ENCODE measurements at regions not wholly inside any gene's neighbourhood (a gene's known extent, or its start where the extent isn't known, plus 50 kb on each side); places are given as distances from the start of the nearest gene placed in this dataset.

GRCh38 chr1:30638086-30638485 is 85.3 kb downstream of the MATN1 start (continued):
- TF ChIP-seq RNF2 (IDR thresholded peaks at IDR 0.05; ENCODE audit: borderline replicate concordance, low read depth) (no peak), JUNB (IDR thresholded peaks at IDR 0.05) (no peak)

DNA sequence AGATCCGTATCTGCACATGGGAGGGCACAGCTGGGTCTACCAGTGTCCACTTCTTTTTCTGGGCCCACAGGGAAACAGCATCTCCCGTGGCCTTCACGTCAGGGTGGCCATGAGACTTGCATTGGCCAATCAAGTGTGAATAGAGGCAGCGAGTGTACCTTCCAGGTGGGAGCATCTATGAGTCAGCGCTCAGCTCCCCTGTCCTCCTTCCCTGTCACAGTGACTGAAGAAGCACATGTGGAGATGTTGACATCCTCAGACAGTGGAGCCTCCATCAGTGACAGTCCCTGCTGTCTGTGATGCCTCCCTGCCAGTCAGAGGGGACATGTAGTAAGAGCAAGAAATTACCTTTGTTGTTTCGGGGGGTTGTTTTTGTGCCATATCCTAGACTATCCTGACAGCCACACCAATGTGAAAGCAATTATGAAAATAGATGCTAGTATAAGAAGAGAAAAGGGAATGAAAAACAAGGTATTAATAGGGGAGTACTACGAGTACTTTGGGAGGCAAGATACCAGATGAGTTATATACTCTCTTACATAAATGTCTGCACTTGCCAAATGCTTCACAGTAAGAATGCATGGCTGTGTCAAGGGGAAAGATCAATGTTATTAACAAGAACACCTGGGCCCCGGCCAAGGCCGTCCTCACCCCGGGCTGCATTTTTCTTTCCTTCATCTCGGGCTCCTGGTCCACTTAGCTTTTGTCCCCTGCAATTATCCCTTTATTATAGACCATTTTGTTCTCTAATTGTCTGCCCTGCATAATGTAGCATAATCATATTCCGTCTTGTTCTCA is 86.0 kb downstream of the MATN1 start:
- Histone ChIP-seq H3K9me3 (no peaks in the 10 kb centered on the region), H3K4me1 (no peaks in the 10 kb centered on the region), H3K4me3 (no peak overlapping the region), H3K27ac (no peak overlapping the region), H3K4me2 (no peak overlapping the region)
- ChIA-PET POLR2A (no interaction called here), CTCF (no interaction called here)
- FAIRE-seq (no peak), DNase-seq (ENCODE audit: low read depth in 1 of 2, low spot score in 1 of 2) (no peak), ATAC-seq (no peak)
- no peak for TF ChIP-seq PBX3 (IDR thresholded peaks at IDR 0.05)
- no peak for TF ChIP-seq CBX8 (IDR thresholded peaks at IDR 0.05)
- TF ChIP-seq, protein P1, sequence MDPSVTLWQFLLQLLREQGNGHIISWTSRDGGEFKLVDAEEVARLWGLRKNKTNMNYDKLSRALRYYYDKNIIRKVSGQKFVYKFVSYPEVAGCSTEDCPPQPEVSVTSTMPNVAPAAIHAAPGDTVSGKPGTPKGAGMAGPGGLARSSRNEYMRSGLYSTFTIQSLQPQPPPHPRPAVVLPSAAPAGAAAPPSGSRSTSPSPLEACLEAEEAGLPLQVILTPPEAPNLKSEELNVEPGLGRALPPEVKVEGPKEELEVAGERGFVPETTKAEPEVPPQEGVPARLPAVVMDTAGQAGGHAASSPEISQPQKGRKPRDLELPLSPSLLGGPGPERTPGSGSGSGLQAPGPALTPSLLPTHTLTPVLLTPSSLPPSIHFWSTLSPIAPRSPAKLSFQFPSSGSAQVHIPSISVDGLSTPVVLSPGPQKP (IDR thresholded peaks at IDR 0.05; ENCODE audit: low read depth, low read length): no peak
- TF ChIP-seq SREBF2 (IDR thresholded peaks at IDR 0.05): no peak
- TF ChIP-seq POLR2A (IDR thresholded peaks at IDR 0.05; ENCODE audit: low read length): no peak
- no peak for TF ChIP-seq FOSL2 (IDR thresholded peaks at IDR 0.05)
- no peak for TF ChIP-seq FOSL2 (CRISPR knock-in tag; IDR thresholded peaks at IDR 0.05)
- TF ChIP-seq TP53 (CRISPR knock-in tag; IDR thresholded peaks at IDR 0.05): no peak
- no peak for TF ChIP-seq SMC3 (IDR thresholded peaks at IDR 0.05)
- TF ChIP-seq CHD2 (IDR thresholded peaks at IDR 0.05; ENCODE audit: low read length, partially characterized antibody): no peak
- TF ChIP-seq, protein P2, sequence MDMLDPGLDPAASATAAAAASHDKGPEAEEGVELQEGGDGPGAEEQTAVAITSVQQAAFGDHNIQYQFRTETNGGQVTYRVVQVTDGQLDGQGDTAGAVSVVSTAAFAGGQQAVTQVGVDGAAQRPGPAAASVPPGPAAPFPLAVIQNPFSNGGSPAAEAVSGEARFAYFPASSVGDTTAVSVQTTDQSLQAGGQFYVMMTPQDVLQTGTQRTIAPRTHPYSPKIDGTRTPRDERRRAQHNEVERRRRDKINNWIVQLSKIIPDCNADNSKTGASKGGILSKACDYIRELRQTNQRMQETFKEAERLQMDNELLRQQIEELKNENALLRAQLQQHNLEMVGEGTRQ (IDR thresholded peaks at IDR 0.05): no peak
- no peak for TF ChIP-seq TFCP2L1 (CRISPR knock-in tag; IDR thresholded peaks at IDR 0.05)
- TF ChIP-seq, protein P3, sequence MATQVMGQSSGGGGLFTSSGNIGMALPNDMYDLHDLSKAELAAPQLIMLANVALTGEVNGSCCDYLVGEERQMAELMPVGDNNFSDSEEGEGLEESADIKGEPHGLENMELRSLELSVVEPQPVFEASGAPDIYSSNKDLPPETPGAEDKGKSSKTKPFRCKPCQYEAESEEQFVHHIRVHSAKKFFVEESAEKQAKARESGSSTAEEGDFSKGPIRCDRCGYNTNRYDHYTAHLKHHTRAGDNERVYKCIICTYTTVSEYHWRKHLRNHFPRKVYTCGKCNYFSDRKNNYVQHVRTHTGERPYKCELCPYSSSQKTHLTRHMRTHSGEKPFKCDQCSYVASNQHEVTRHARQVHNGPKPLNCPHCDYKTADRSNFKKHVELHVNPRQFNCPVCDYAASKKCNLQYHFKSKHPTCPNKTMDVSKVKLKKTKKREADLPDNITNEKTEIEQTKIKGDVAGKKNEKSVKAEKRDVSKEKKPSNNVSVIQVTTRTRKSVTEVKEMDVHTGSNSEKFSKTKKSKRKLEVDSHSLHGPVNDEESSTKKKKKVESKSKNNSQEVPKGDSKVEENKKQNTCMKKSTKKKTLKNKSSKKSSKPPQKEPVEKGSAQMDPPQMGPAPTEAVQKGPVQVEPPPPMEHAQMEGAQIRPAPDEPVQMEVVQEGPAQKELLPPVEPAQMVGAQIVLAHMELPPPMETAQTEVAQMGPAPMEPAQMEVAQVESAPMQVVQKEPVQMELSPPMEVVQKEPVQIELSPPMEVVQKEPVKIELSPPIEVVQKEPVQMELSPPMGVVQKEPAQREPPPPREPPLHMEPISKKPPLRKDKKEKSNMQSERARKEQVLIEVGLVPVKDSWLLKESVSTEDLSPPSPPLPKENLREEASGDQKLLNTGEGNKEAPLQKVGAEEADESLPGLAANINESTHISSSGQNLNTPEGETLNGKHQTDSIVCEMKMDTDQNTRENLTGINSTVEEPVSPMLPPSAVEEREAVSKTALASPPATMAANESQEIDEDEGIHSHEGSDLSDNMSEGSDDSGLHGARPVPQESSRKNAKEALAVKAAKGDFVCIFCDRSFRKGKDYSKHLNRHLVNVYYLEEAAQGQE (IDR thresholded peaks at IDR 0.05): no peak
- no peak for TF ChIP-seq FOXS1 (CRISPR knock-in tag; IDR thresholded peaks at IDR 0.05)
- no peak for TF ChIP-seq PHF8 (IDR thresholded peaks at IDR 0.05; ENCODE audit: borderline replicate concordance, low read depth)
- TF ChIP-seq JUNB (IDR thresholded peaks at IDR 0.05): no peak
- no peak for TF ChIP-seq ZSCAN20 (CRISPR knock-in tag; IDR thresholded peaks at IDR 0.05)
- TF ChIP-seq NR3C1 (IDR thresholded peaks at IDR 0.05): no peak
- 14% methylated on average over 9 of the region's 12 CpGs for WGBS (ENCODE audit: missing lambda C conversion rate)

- CTCF ChIA-PET: interaction anchor here (0.7 to 0.9 kb wide), 2 partner anchors 10 to 16 kb away, joined by 3 to 6 read pairs; no protein-coding TSS in a partner anchor
- FAIRE-seq: no peak
Observed at GRCh38 chr1:30636621-30637020, 86.8 kb downstream of the MATN1 start.

More at GRCh38 chr1:30636621-30637020, 86.8 kb downstream of the MATN1 start:
- TF ChIP-seq BHLHE40 (IDR thresholded peaks at IDR 0.05; ENCODE audit: low read depth, low read length) (no peak), POLR2AphosphoS2 (conservative IDR thresholded peaks at IDR 0.05; ENCODE audit: low read length) (no peak), NFE2L2 (conservative IDR thresholded peaks at IDR 0.05; ENCODE audit: low read length) (no peak), E2F6 (IDR thresholded peaks at IDR 0.05; ENCODE audit: borderline replicate concordance, low read depth) (no peak), PHF8 (IDR thresholded peaks at IDR 0.05; ENCODE audit: borderline replicate concordance, low read depth) (no peak)
- TF ChIP-seq, protein P4, sequence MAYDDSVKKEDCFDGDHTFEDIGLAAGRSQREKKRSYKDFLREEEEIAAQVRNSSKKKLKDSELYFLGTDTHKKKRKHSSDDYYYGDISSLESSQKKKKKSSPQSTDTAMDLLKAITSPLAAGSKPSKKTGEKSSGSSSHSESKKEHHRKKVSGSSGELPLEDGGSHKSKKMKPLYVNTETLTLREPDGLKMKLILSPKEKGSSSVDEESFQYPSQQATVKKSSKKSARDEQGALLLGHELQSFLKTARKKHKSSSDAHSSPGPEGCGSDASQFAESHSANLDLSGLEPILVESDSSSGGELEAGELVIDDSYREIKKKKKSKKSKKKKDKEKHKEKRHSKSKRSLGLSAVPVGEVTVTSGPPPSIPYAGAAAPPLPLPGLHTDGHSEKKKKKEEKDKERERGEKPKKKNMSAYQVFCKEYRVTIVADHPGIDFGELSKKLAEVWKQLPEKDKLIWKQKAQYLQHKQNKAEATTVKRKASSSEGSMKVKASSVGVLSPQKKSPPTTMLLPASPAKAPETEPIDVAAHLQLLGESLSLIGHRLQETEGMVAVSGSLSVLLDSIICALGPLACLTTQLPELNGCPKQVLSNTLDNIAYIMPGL (CRISPR knock-in tag; IDR thresholded peaks at IDR 0.05; ENCODE audit: borderline replicate concordance): no peak
- no peak for DNase-seq (ENCODE audit: low read depth in 1 of 2, low spot score in 1 of 2)
- Histone ChIP-seq H3K4me1 (no peaks in the 10 kb centered on the region), H3K9me3 (no peaks in the 10 kb centered on the region), H3K4me3 (no peak overlapping the region), H3K27ac (no peak overlapping the region), H3K4me2 (no peak overlapping the region)
- ATAC-seq: no peak
- POLR2A ChIA-PET: no interaction called here
- WGBS (ENCODE audit: missing lambda C conversion rate): 56% methylated on average over 5 of the region's 5 CpGs
